Natural killer cell (primary cell): ENCODE measurements at regions not wholly inside any gene's neighbourhood (a gene's known extent, or its start where the extent isn't known, plus 50 kb on each side); places are given as distances from the start of the nearest gene placed in this dataset.

Experiments used
- ATAC-seq, 3 donors: fragments of 150-1000 bp in 2 of 3; fragments of 200-7000 bp in 1 of 3; cut with Tn5 transposase; 1 replicate in 1 of 3; 2 replicates in 2 of 3; pipeline ENCODE4 v1.10.0; 2021; ENCODE audit warnings: mild to moderate bottlenecking in 2 of 3, moderate library complexity in 2 of 3
- DNase-seq, 2 donors: peaks; one replicate each; pipeline versions ENCODE4 v3.0.0 to v3.0.0-alpha.2; 2013 to 2021; ENCODE audit warnings: mixed read lengths in 1 of 2
- H3K27ac ChIP-seq: one replicate; pipeline ENCODE4 v1.5.1; 2013; ENCODE audit warnings: mild to moderate bottlenecking, low read length
- H3K27me3 ChIP-seq: one replicate; pipeline ENCODE4 v1.6.1; 2013; ENCODE audit warnings: low read length; ENCODE audit not compliant: control insufficient read depth, insufficient read depth
- H3K36me3 ChIP-seq: one replicate; pipeline ENCODE4 v1.6.1; 2013; ENCODE audit warnings: low read length; ENCODE audit not compliant: control insufficient read depth, insufficient read depth
- H3K4me1 ChIP-seq: one replicate; pipeline ENCODE4 v1.6.1; 2013; ENCODE audit warnings: low read length; ENCODE audit not compliant: control insufficient read depth, insufficient read depth
- H3K4me3 ChIP-seq: one replicate; pipeline ENCODE4 v1.5.1; 2013; ENCODE audit warnings: low read length
- H3K9me3 ChIP-seq: one replicate; pipeline ENCODE4 v1.6.1; 2013; ENCODE audit warnings: low read length; ENCODE audit not compliant: control insufficient read depth, insufficient read depth
- H3K27ac Mint-ChIP-seq, 2 donors: one replicate each; pipeline ENCODE4 v1.8.0; 2022; ENCODE audit warnings: mild to moderate bottlenecking in 2 of 2, mixed read lengths in 2 of 2, moderate library complexity in 1 of 2
- H3K27me3 Mint-ChIP-seq, 2 donors: one replicate each; pipeline ENCODE4 v1.8.0; 2022; ENCODE audit warnings: low read depth in 2 of 2, mixed read lengths in 2 of 2
- H3K36me3 Mint-ChIP-seq: one replicate; pipeline ENCODE4 v1.8.0; 2022; ENCODE audit warnings: mixed read lengths
- H3K4me1 Mint-ChIP-seq, 2 donors: one replicate each; pipeline ENCODE4 v1.8.0; 2022; ENCODE audit warnings: mixed read lengths in 2 of 2
- H3K4me3 Mint-ChIP-seq: one replicate; pipeline ENCODE4 v1.8.0; 2022; ENCODE audit warnings: mild to moderate bottlenecking, moderate library complexity, mixed read lengths
- H3K9me3 Mint-ChIP-seq, 2 donors: one replicate each; pipeline ENCODE4 v1.8.0; 2022; ENCODE audit warnings: mixed read lengths in 2 of 2
- WGBS: methylation state at CpG from one replicate; pipeline ENCODE4 v1.1.7; 2013; ENCODE audit warnings: missing lambda C conversion rate; ENCODE audit not compliant: insufficient coverage; 5-methylcytosine and 5-hydroxymethylcytosine counted together
- intact Hi-C: fragments of 100-400 bp; cut with micrococcal nuclease; formaldehyde crosslinking; loops from one replicate; pipeline ENCODE4 v1.14.2; 2022
- TF ChIP-seq, protein P1 (sequence below): fragments of 200-600 bp; IDR thresholded peaks from one replicate; pipeline ENCODE4 v1.8.0; 2022; ENCODE audit warnings: antibody characterized with exemption

GRCh38 chr6:140644017-140644416 is 1269.6 kb upstream of the CITED2 start:
- WGBS = 74% methylated on average over 2 of the region's 2 CpGs
- TF ChIP-seq, protein P1, sequence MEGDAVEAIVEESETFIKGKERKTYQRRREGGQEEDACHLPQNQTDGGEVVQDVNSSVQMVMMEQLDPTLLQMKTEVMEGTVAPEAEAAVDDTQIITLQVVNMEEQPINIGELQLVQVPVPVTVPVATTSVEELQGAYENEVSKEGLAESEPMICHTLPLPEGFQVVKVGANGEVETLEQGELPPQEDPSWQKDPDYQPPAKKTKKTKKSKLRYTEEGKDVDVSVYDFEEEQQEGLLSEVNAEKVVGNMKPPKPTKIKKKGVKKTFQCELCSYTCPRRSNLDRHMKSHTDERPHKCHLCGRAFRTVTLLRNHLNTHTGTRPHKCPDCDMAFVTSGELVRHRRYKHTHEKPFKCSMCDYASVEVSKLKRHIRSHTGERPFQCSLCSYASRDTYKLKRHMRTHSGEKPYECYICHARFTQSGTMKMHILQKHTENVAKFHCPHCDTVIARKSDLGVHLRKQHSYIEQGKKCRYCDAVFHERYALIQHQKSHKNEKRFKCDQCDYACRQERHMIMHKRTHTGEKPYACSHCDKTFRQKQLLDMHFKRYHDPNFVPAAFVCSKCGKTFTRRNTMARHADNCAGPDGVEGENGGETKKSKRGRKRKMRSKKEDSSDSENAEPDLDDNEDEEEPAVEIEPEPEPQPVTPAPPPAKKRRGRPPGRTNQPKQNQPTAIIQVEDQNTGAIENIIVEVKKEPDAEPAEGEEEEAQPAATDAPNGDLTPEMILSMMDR = no peak
- no peaks in the 10 kb centered on the region for H3K36me3 ChIP-seq

DNA sequence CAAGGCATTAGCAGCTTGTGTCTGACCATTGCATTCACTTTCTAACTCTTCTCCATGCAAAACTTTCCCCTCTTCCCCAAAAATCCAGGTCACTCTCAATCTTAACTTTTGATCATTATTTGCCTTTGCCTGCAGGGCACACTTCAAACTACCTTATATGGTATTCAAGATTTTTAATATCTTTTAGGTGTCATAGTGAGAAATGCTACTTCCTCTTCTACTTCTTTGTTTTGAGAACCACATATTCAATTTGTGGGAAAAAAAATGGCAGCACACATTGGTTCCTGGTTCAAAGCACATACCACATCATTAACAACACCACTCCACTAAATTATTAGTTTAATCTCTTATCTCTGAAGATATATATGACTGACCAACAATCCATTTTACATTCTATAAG is 1267.0 kb upstream of the CITED2 start:
- Histone ChIP-seq H3K27ac (no peak overlapping the region), H3K36me3 (no peaks in the 10 kb centered on the region), H3K27me3 (no peaks in the 10 kb centered on the region), H3K4me1 (no peaks in the 10 kb centered on the region), H3K9me3 (no peaks in the 10 kb centered on the region), H3K4me3 (no peak overlapping the region)
- intact Hi-C loops = no loop called here
- no peaks in the 10 kb centered on the region for H3K4me1 Mint-ChIP-seq
- no peaks in the 10 kb centered on the region for H3K27me3 Mint-ChIP-seq
- no peak overlapping the region for H3K4me3 Mint-ChIP-seq
- H3K27ac Mint-ChIP-seq = no peak overlapping the region
- H3K9me3 Mint-ChIP-seq = peaks cover 6 to 11% of the 10 kb centered on the region in 2 donors
- TF ChIP-seq, protein P1 = no peak
- ATAC-seq (no peak), DNase-seq (no peak)
- H3K36me3 Mint-ChIP-seq = no peaks in the 10 kb centered on the region

More at GRCh38 chr6:140644017-140644416, 1269.6 kb upstream of the CITED2 start:
- Mint-ChIP-seq H3K36me3 (peaks cover 8% of the 10 kb centered on the region), H3K9me3 (peaks cover 6 to 14% of the 10 kb centered on the region in 2 donors), H3K27ac (no peak overlapping the region), H3K4me3 (no peak overlapping the region), H3K4me1 (no peaks in the 10 kb centered on the region), H3K27me3 (no peaks in the 10 kb centered on the region)
- Histone ChIP-seq H3K4me1 (no peaks in the 10 kb centered on the region), H3K27ac (no peak overlapping the region), H3K4me3 (no peak overlapping the region), H3K27me3 (no peaks in the 10 kb centered on the region), H3K9me3 (peaks cover 3% of the 10 kb centered on the region)
- DNase-seq (no peak), ATAC-seq (no peak)
- intact Hi-C loops = no loop called here

GRCh38 chr6:140636908-140637402 is 1262.5 kb upstream of the CITED2 start:
- no peak for ATAC-seq
- H3K36me3 ChIP-seq = no peaks in the 10 kb centered on the region
- TF ChIP-seq, protein P1 = no peak
- H3K27ac Mint-ChIP-seq = no peak overlapping the region
- peaks cover 4 to 9% of the 10 kb centered on the region in 2 donors for H3K9me3 Mint-ChIP-seq
- H3K27me3 ChIP-seq = no peaks in the 10 kb centered on the region
- H3K4me1 ChIP-seq = no peaks in the 10 kb centered on the region
- intact Hi-C loops = no loop called here
- H3K4me3 Mint-ChIP-seq = no peak overlapping the region
- H3K4me3 ChIP-seq = no peak overlapping the region
- WGBS = 94% methylated on average over 2 of the region's 2 CpGs
- no peaks in the 10 kb centered on the region for H3K27me3 Mint-ChIP-seq
- no peak overlapping the region for H3K27ac ChIP-seq
- H3K9me3 ChIP-seq = no peaks in the 10 kb centered on the region
- no peaks in the 10 kb centered on the region for H3K36me3 Mint-ChIP-seq
- no peak for DNase-seq
- H3K4me1 Mint-ChIP-seq = no peaks in the 10 kb centered on the region

DNA sequence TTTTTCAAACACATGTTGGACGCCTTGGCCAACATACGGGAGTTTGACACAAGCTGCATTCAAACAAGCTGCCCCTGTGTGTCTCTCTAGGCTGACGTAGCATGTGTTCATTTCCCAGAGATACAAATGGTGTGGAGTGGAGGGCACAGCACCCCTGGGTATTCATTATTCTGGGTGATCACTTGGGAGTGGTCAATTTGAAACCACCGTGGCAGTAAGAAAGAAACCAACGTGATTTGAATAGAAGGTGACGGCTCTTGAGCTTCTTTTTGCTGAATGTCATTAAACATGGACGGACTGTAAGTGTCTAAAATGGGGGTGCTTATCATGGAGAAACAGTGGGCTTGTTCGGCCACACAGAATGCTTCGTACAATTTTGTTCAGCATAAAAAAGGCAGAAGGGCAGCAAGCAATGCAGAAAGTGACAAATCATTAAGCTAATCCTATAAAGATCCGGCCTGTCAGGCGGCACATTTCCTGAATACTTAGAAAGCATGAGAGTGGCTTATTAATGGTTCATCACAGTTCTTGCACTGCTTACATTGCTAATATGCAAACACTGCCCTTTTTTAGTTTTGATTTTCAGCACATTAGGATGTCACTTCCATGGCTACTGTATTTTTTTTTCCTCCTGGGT is 1261.9 kb upstream of the CITED2 start:
- Mint-ChIP-seq H3K27ac (no peak overlapping the region), H3K9me3 (peaks cover 4 to 7% of the 10 kb centered on the region in 2 donors), H3K4me1 (no peaks in the 10 kb centered on the region), H3K4me3 (no peak overlapping the region), H3K36me3 (no peaks in the 10 kb centered on the region), H3K27me3 (no peaks in the 10 kb centered on the region)
- ATAC-seq = no peak
- H3K4me1 ChIP-seq = no peaks in the 10 kb centered on the region
- no peak overlapping the region for H3K27ac ChIP-seq
- WGBS = 81% methylated on average over 11 of the region's 11 CpGs
- intact Hi-C loops = no loop called here
- H3K27me3 ChIP-seq = no peaks in the 10 kb centered on the region
- TF ChIP-seq, protein P1 = no peak
- no peaks in the 10 kb centered on the region for H3K9me3 ChIP-seq
- no peak overlapping the region for H3K4me3 ChIP-seq
- H3K36me3 ChIP-seq = no peaks in the 10 kb centered on the region
- no peak for DNase-seq
